ENCODE measurements at regions not wholly inside any gene's neighbourhood (a gene's known extent, or its start where the extent isn't known, plus 50 kb on each side); places are given as distances from the start of the nearest gene placed in this dataset.

DNA sequence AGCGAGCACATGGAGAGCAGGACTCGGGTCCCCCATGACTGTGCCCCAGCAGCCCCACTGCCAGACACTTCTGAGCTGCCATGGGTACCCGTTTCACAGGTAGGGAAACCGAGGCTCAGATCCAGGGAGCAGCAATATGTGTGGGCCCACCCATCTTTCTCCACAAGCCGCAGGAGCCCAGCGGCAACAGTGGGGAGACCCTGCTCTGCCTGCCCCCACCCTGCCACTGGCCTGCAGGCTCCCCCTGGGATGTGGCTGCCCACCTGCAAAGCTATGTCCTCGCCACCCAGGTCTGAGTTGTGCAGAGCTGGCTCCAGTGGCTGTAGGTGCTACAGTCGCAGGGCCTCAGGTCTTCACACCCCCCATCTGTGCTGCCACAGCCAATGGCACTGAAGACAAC, 50.6 kb upstream of the C1QTNF9B start:
- Histone ChIP-seq H3K36me3 (no peaks in the 10 kb centered on the region), H3K27me3 (peaks cover 34% of the 10 kb centered on the region), H3K4me1 (no peaks in the 10 kb centered on the region), H3K27ac (no peak overlapping the region), H3K9me3 (no peaks in the 10 kb centered on the region), H3K4me3 (no peak overlapping the region)
- TF ChIP-seq EP300 (IDR thresholded peaks at IDR 0.05), result no peak
- TF ChIP-seq POLR2A (IDR thresholded peaks at IDR 0.05), result no peak
- TF ChIP-seq, protein P1, sequence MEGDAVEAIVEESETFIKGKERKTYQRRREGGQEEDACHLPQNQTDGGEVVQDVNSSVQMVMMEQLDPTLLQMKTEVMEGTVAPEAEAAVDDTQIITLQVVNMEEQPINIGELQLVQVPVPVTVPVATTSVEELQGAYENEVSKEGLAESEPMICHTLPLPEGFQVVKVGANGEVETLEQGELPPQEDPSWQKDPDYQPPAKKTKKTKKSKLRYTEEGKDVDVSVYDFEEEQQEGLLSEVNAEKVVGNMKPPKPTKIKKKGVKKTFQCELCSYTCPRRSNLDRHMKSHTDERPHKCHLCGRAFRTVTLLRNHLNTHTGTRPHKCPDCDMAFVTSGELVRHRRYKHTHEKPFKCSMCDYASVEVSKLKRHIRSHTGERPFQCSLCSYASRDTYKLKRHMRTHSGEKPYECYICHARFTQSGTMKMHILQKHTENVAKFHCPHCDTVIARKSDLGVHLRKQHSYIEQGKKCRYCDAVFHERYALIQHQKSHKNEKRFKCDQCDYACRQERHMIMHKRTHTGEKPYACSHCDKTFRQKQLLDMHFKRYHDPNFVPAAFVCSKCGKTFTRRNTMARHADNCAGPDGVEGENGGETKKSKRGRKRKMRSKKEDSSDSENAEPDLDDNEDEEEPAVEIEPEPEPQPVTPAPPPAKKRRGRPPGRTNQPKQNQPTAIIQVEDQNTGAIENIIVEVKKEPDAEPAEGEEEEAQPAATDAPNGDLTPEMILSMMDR (IDR thresholded peaks at IDR 0.05), result no peak
- TF ChIP-seq POLR2AphosphoS5 (IDR thresholded peaks at IDR 0.05), result no peak
- ATAC-seq, result no peak
- WGBS, 2 donors (ENCODE audit: low coverage in 1 of 2), result 90% methylated on average over 2 of the region's 8 CpGs; no CpG with 5 or more reads in 1 of the 2 donors

DNA sequence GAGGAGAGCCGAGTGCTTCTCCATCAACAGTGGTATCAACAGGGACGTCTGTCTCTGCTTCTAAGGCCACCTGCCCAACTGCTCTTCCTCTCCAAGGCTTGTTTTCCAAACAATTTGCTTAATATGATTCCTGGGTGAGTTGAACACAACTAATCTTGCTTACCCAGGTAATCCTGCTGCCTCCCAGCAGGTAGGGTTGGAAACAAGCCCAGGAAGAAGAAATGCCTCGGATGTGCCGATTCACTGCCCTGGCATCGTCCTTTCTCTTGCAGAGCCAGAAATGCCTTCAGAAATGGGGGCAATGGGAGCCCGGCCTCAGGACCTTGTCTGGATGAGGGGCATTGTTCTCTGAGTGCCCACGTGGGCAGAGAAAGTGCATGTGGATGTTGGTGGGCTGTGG, 51.9 kb upstream of the C1QTNF9B start:
- Histone ChIP-seq H3K27me3 (peaks cover 34% of the 10 kb centered on the region), H3K36me3 (no peaks in the 10 kb centered on the region), H3K9me3 (no peaks in the 10 kb centered on the region), H3K27ac (no peak overlapping the region), H3K4me3 (no peak overlapping the region), H3K4me1 (no peaks in the 10 kb centered on the region)
- no peak for ATAC-seq
- 76% methylated on average over 3 of the region's 7 CpGs; no CpG with 5 or more reads in 1 of the 2 donors for WGBS, 2 donors (ENCODE audit: low coverage in 1 of 2)
- no peak for TF ChIP-seq EP300 (IDR thresholded peaks at IDR 0.05)
- no peak for TF ChIP-seq POLR2A (IDR thresholded peaks at IDR 0.05)
- no peak for TF ChIP-seq POLR2AphosphoS5 (IDR thresholded peaks at IDR 0.05)
- TF ChIP-seq, protein P1 (IDR thresholded peaks at IDR 0.05), result no peak

DNA sequence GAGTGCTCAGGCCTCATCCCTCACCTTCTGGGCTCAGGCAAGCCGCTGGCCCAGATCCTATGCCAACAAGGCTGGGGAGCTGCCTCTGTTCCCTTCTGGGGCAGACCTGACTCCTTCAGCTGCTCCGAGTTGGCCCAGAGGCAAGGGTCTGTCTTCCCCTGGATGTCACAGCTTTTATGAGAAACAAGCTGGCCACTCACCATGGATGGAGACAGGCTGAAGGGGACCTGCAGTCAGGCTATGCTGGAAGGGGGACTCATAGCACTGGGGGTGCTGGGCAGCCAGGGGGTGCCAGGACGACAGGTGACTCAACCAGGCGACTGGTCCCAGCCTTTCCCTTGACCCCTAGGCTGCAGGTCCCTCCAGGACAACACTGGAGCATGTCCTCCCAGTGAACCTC, 52.4 kb upstream of the C1QTNF9B start:
- no CpG with 5 or more reads among the region's 4 CpGs for WGBS, 2 donors (ENCODE audit: low coverage in 1 of 2)
- no peaks in the 10 kb centered on the region for H3K4me1 ChIP-seq
- TF ChIP-seq, protein P1 (IDR thresholded peaks at IDR 0.05), result no peak
- TF ChIP-seq POLR2AphosphoS5 (IDR thresholded peaks at IDR 0.05), result no peak
- TF ChIP-seq POLR2A (IDR thresholded peaks at IDR 0.05), result no peak
- TF ChIP-seq EP300 (IDR thresholded peaks at IDR 0.05), result no peak
- no peak overlapping the region for H3K27ac ChIP-seq
- no peaks in the 10 kb centered on the region for H3K9me3 ChIP-seq
- H3K4me3 ChIP-seq, result no peak overlapping the region
- H3K36me3 ChIP-seq, result no peaks in the 10 kb centered on the region
- H3K27me3 ChIP-seq, result peaks cover 34% of the 10 kb centered on the region
- no peak for ATAC-seq

DNA sequence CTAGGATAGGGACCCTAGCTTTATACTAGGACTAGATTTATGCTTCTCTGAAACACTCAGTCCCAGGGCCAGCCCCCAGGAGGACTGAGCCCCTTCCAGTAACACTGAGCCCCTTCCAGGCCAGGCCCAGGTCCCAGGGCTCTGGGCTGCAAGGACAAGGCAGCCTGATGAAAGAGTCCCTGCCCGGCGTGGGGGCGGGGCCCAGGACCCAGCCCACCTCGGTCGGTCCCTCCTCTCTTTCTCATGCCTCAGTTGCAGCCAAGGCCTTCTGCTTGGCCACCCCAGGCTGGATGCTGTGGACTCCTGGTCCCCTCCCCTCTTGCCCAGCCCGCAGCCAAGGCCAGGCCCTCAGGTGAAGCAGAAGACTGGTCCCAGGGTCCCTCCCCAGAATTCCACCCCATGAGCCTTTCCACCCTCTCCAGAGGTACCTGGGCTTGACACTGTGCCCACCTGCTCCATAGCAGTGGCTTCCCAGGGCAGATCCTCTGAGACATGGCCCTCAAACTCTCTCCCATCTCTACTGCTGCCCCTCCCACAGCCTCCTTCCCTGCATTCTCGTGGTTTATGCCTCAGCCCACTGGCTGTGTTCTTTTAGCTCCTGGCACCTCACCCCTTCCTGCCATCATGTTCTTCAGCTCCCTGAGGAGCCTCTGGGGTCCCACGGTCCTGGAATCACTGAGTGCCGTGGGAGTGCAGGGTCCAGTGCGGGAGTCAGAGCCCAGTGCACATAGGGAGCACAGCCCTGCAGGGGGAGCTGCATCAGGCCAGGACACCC, 53.6 kb upstream of the C1QTNF9B start:
- H3K4me3 ChIP-seq, result no peak overlapping the region
- H3K4me1 ChIP-seq, result no peaks in the 10 kb centered on the region
- H3K9me3 ChIP-seq, result no peaks in the 10 kb centered on the region
- no peaks in the 10 kb centered on the region for H3K36me3 ChIP-seq
- peaks cover 29% of the 10 kb centered on the region for H3K27me3 ChIP-seq
- WGBS, 2 donors (ENCODE audit: low coverage in 1 of 2), result 91 to 95% methylated on average over 2 to 4 of the region's 10 CpGs
- no peak overlapping the region for H3K27ac ChIP-seq
- TF ChIP-seq POLR2AphosphoS5 (IDR thresholded peaks at IDR 0.05), result no peak
- no peak for ATAC-seq

DNA sequence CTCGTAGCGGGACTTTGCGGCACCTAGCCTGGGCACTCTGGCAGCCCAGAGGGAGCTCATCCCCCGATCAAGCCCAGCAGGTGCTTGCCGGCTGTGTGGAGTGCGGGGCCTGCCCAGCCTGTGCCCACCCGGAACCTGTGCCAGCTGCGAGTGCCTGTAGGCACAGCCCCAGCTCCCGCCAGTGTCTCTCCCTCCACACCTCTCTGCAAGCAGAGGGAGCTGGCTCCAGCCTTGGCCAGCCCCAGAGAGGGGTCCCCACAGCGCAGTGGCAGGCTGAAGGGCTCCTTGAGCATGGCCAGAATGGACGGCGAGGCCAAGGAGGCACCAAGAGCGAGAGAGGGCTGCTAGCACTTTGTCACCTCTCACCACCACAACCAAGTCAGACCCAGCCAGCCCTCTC, 55.5 kb upstream of the C1QTNF9B start:
- H3K4me1 ChIP-seq, result no peaks in the 10 kb centered on the region
- peaks cover 10% of the 10 kb centered on the region for H3K27me3 ChIP-seq
- 93% methylated on average over 3 of the region's 13 CpGs; no CpG with 5 or more reads in 1 of the 2 donors for WGBS, 2 donors (ENCODE audit: low coverage in 1 of 2)
- no peaks in the 10 kb centered on the region for H3K9me3 ChIP-seq
- ATAC-seq, result no peak
- no peaks in the 10 kb centered on the region for H3K36me3 ChIP-seq
- no peak overlapping the region for H3K27ac ChIP-seq
- H3K4me3 ChIP-seq, result no peak overlapping the region
- TF ChIP-seq POLR2AphosphoS5 (IDR thresholded peaks at IDR 0.05), result no peak
- no peak for TF ChIP-seq POLR2A (IDR thresholded peaks at IDR 0.05)
- no peak for TF ChIP-seq EP300 (IDR thresholded peaks at IDR 0.05)
- TF ChIP-seq, protein P1 (IDR thresholded peaks at IDR 0.05), result no peak
